GM12878 (cell line): ENCODE measurements at regions not wholly inside any gene's neighbourhood (a gene's known extent, or its start where the extent isn't known, plus 50 kb on each side); places are given as distances from the start of the nearest gene placed in this dataset.

Source experiments
- BCL11A ChIP-seq: IDR thresholded peaks from 2 replicates; pipeline ENCODE4 v1.6.1; 2011; ENCODE audit warnings: low read depth, low read length
- CBX5 ChIP-seq: sonication (generic); IDR thresholded peaks from 2 replicates; pipeline ENCODE4 v1.6.1; 2016; ENCODE audit warnings: low read depth, moderate library complexity, mild to moderate bottlenecking, inconsistent platforms
- CREB1 ChIP-seq: IDR thresholded peaks from 2 replicates; pipeline ENCODE4 v1.6.1; 2012; ENCODE audit warnings: low read depth, mild to moderate bottlenecking, inconsistent platforms
- JUNB ChIP-seq: IDR thresholded peaks from 2 replicates; pipeline ENCODE4 v1.6.1; 2016; ENCODE audit warnings: antibody characterized with exemption, mild to moderate bottlenecking
- POLR2AphosphoS5 ChIP-seq: IDR thresholded peaks from 2 replicates; pipeline ENCODE4 v1.6.1; 2011; ENCODE audit warnings: mild to moderate bottlenecking, low read length, inconsistent platforms
- TCF7 ChIP-seq: IDR thresholded peaks from 2 replicates; pipeline ENCODE4 v1.6.1; 2014; ENCODE audit warnings: antibody characterized with exemption, borderline replicate concordance
- TF ChIP-seq, protein P1 (sequence below): IDR thresholded peaks from 2 replicates; pipeline ENCODE4 v1.6.1; 2011; ENCODE audit warnings: low read depth, mild to moderate bottlenecking, low read length, moderate library complexity, borderline replicate concordance; ENCODE audit errors: extremely low read depth
- TF ChIP-seq, protein P2 (sequence below), 3 experiments: IDR thresholded peaks in 2 of 3; conservative IDR thresholded peaks in 1 of 3; 2 replicates each; pipeline ENCODE4 v1.5.1; 2011; ENCODE audit warnings: low read depth in 3 of 3, low read length in 3 of 3, mild to moderate bottlenecking in 3 of 3, control low read depth in 2 of 3, moderate library complexity in 2 of 3, inconsistent platforms in 1 of 3, mixed read lengths in 1 of 3; ENCODE audit not compliant: control insufficient read depth in 2 of 3, insufficient read depth in 1 of 3; ENCODE audit errors: extremely low read depth in 1 of 3

DNA sequence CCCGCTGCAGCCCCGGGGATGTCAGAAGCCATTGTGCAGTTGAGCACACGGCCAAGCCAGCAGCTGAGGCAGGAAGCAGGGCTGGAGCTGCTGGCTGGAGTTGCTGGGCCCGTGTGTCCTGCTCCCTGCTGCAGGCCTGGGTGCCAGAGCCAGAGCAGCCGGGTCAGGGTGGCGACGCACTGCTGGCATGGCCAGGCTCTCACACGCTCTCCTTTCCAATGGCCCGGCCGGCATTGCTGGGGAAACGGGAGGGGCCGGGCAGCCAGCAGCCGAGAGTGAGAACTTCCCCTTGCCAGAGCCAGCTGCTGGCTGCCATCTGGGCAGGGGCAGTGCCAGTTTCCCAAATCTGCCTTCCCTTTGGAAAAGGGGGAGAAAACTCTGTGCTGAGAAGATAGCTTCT, 82.4 kb upstream of the PROX1 start:
- TF ChIP-seq, protein P1, sequence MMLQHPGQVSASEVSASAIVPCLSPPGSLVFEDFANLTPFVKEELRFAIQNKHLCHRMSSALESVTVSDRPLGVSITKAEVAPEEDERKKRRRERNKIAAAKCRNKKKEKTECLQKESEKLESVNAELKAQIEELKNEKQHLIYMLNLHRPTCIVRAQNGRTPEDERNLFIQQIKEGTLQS: no peak
- no peak for TF ChIP-seq CREB1
- TF ChIP-seq BCL11A: no peak
- no peak for TF ChIP-seq TCF7
- TF ChIP-seq, protein P2, sequence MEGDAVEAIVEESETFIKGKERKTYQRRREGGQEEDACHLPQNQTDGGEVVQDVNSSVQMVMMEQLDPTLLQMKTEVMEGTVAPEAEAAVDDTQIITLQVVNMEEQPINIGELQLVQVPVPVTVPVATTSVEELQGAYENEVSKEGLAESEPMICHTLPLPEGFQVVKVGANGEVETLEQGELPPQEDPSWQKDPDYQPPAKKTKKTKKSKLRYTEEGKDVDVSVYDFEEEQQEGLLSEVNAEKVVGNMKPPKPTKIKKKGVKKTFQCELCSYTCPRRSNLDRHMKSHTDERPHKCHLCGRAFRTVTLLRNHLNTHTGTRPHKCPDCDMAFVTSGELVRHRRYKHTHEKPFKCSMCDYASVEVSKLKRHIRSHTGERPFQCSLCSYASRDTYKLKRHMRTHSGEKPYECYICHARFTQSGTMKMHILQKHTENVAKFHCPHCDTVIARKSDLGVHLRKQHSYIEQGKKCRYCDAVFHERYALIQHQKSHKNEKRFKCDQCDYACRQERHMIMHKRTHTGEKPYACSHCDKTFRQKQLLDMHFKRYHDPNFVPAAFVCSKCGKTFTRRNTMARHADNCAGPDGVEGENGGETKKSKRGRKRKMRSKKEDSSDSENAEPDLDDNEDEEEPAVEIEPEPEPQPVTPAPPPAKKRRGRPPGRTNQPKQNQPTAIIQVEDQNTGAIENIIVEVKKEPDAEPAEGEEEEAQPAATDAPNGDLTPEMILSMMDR (IDR thresholded peaks at IDR 0.05 in 2 of 3, conservative IDR thresholded peaks at IDR 0.05 in 1 of 3; ENCODE audit: control insufficient read depth in 2 of 3, extremely low read depth in 1 of 3, insufficient read depth in 1 of 3, low read depth in 3 of 3, low read length in 3 of 3): no peak
- TF ChIP-seq CBX5: no peak
- no peak for TF ChIP-seq JUNB
- no peak for TF ChIP-seq POLR2AphosphoS5
